Fibroblast of mammary gland (primary cell): ENCODE measurements at regions not wholly inside any gene's neighbourhood (a gene's known extent, or its start where the extent isn't known, plus 50 kb on each side); places are given as distances from the start of the nearest gene placed in this dataset.

Experiments
- DNase-seq: peaks from one replicate; pipeline ENCODE4 v3.0.0-alpha.2; 2010; ENCODE audit warnings: low read depth
- H3K4me3 ChIP-seq: 2 replicates; pipeline ENCODE4 v1.5.1; 2011; ENCODE audit warnings: low read depth, mild to moderate bottlenecking, low read length, moderate library complexity; ENCODE audit not compliant: control insufficient read depth
- TF ChIP-seq, protein P1 (sequence below): conservative IDR thresholded peaks from 2 replicates; pipeline ENCODE4 v1.5.1; 2011; ENCODE audit warnings: low read depth, low read length, inconsistent platforms; ENCODE audit not compliant: control insufficient read depth, insufficient read depth

DNA sequence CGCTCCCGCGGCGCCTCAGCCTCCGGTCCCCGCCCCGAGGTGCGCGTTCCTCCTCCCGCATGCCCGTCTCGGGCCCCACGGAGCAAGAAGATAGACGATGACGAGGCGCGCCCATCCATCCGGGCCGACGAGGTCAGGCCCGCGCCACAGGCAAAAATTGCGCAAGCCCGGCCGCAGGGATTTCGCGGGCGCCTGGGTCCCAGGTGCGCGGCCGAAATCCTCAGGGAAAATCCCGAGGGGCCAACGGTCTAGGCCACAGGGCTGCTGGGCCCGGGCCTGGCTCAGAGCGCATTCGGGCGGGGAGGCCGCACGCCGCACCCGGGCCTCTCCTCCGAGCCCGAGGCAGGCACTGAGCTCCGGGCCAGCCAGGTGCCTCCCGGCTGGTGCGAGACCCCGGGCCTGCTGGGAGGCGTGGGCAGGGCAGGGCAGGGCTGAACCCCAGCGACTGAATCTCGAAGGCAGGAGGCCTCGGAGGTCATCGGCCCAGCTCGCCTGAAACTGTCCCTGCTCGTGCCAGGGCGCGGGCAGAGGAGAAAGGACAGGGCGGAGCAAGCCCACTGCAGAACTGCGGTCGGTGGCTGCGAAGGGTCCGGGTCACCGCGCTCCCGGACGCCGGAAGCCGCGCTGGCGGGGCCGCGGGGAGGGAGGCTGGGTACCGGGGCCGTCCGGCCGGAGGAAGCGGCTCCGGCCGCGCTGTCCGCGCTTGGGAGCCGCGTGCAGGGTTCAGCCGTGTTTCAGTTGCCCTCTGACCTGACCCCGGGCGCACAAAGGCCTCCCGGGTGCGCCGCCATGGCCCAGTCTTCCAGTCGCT lies 66.8 kb downstream of the FOXD1 start:
- TF ChIP-seq, protein P1, sequence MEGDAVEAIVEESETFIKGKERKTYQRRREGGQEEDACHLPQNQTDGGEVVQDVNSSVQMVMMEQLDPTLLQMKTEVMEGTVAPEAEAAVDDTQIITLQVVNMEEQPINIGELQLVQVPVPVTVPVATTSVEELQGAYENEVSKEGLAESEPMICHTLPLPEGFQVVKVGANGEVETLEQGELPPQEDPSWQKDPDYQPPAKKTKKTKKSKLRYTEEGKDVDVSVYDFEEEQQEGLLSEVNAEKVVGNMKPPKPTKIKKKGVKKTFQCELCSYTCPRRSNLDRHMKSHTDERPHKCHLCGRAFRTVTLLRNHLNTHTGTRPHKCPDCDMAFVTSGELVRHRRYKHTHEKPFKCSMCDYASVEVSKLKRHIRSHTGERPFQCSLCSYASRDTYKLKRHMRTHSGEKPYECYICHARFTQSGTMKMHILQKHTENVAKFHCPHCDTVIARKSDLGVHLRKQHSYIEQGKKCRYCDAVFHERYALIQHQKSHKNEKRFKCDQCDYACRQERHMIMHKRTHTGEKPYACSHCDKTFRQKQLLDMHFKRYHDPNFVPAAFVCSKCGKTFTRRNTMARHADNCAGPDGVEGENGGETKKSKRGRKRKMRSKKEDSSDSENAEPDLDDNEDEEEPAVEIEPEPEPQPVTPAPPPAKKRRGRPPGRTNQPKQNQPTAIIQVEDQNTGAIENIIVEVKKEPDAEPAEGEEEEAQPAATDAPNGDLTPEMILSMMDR, result no peak
- DNase-seq, result no peak
- H3K4me3 ChIP-seq, result no peak overlapping the region

- TF ChIP-seq, protein P1, result no peak
- no peak for DNase-seq
- no peak overlapping the region for H3K4me3 ChIP-seq
These were observed 67.6 kb downstream of the FOXD1 start for GRCh38 chr5:73380710-73381589.

- H3K4me3 ChIP-seq, result no peak overlapping the region
- TF ChIP-seq, protein P1, result no peak
- no peak for DNase-seq
These were observed 68.5 kb downstream of the FOXD1 start for GRCh38 chr5:73380041-73380440.

DNA sequence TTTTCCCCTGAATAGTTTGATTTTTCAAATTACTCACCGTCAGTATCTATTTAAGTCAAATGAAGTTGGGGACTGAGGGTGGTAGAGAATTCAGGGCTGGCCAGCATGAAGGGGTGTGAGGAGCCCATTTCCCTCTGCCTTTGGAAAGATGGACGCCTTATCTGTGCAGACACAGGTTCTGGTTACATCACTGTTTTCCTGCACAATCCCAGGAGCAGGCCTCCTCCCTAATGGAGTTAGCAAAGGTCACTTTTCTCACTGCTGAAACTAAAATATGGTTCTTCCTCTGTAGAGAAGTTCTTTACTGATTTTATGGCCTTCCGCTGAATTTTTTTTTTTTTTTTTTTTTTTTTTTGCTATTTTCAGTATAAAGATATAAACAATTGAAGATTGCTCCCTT lies 69.1 kb downstream of the FOXD1 start:
- TF ChIP-seq, protein P1, result no peak
- DNase-seq, result no peak
- H3K4me3 ChIP-seq, result no peak overlapping the region

- H3K4me3 ChIP-seq, result no peak overlapping the region
- TF ChIP-seq, protein P1, result no peak
- no peak for DNase-seq
These were observed 69.8 kb downstream of the FOXD1 start for GRCh38 chr5:73378765-73379164.

GRCh38 chr5:73378070-73378469 lies 70.5 kb downstream of the FOXD1 start:
- TF ChIP-seq, protein P1, result no peak
- DNase-seq, result no peak
- H3K4me3 ChIP-seq, result no peak overlapping the region
